Heart left ventricle (tissue), 13 donors: ENCODE measurements at regions not wholly inside any gene's neighbourhood (a gene's known extent, or its start where the extent isn't known, plus 50 kb on each side); places are given as distances from the start of the nearest gene placed in this dataset.

ENCODE experiments used
- CTCF ChIP-seq, 12 donors: fragments of 200-600 bp; sonication (generic) in 4 of 12; IDR thresholded peaks; one replicate each; pipeline versions ENCODE4 v1.5.0 to v1.8.0; 2018 to 2022; ENCODE audit warnings: antibody characterized with exemption in 12 of 12, mild to moderate bottlenecking in 5 of 12
- POLR2A ChIP-seq, 2 donors: fragments of 450-650 bp; IDR thresholded peaks; one replicate each; pipeline ENCODE4 v1.6.1; 2017; ENCODE audit warnings: antibody characterized with exemption in 2 of 2, mild to moderate bottlenecking in 2 of 2, moderate library complexity in 2 of 2
- donor health status: ischemic (EF 13 %, LVEDD 7.1; RV severe dilation, severe dysfunction).
- donor health status: DM: no; HTN: yes; CAD: no.
- donor health status: DM: no; HTN: no; CAD: no.
- donor health status: ischemic (EF 25% LVEDD 6.9; RV normal size, moderate dysfunction).
- donor health status: ischemic (EF 25% LVEDD 5.7; RV mildly dilated, moderate dysfunction).
- donor health status: ischemic (EF 35%, LVEDD 5.7; RV mildly dilated, moderate dysfunction).
- donor health status: nonischemic (EF 11% LVEDD 7.7; RV severe dilation, severe dysfunction).
- donor health status: DM: yes; HTN: yes; CAD: no.
- donor health status: PGD.
- donor health status: ischemic (EF 29% LVEDD 5.4; RV normal size, mild dysfunction).
- donor health status: nonischemic (EF 23%, LVEDD 6.1; RV moderate dilation, normal function).

DNA sequence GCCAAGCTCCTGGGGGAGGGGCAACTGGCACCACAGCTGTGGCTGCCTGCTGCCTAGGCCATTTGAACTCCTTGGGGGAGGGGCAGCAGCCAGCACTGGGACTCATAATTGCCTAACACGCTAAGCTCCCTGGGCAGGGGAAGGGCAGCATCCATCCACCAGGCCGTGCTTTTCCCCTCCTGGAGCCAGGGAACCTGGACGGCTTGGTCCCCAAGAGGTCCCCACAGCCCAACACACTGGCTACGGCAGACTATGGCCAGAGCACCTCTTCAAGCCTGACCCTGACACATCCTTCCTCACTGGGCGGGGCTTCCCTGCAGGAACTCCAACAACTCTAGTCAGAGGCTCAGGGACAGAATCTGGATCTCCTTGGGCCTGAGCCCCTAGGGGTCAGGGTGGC lies 269.4 kb downstream of the RNF144B start:
- TF ChIP-seq CTCF (IDR thresholded peaks at IDR 0.05) (no peak), POLR2A (IDR thresholded peaks at IDR 0.05) (no peak)
